ENCODE measurements at regions not wholly inside any gene's neighbourhood (a gene's known extent, or its start where the extent isn't known, plus 50 kb on each side); places are given as distances from the start of the nearest gene placed in this dataset.

DNA sequence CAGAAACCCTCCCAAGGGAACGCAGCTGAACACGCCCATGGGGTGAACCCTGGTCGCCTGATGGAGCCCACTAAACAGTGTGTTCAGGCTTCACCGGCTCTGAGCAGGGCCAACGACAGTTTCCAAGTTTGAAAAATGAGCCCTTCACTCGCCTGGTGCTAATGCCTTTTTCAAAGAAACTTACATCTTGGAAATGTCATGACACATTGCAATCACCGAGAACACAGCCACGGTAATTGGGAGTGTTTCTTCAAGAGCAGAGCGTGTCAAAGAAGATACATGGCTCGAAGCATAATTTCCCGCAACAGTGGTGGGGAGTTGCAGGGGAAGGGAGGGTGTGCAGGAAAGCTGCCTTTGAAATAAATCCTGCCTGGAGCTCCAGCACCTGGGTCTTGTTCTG is 463.2 kb downstream of the TMEM114 start:
- TF ChIP-seq, protein P1, sequence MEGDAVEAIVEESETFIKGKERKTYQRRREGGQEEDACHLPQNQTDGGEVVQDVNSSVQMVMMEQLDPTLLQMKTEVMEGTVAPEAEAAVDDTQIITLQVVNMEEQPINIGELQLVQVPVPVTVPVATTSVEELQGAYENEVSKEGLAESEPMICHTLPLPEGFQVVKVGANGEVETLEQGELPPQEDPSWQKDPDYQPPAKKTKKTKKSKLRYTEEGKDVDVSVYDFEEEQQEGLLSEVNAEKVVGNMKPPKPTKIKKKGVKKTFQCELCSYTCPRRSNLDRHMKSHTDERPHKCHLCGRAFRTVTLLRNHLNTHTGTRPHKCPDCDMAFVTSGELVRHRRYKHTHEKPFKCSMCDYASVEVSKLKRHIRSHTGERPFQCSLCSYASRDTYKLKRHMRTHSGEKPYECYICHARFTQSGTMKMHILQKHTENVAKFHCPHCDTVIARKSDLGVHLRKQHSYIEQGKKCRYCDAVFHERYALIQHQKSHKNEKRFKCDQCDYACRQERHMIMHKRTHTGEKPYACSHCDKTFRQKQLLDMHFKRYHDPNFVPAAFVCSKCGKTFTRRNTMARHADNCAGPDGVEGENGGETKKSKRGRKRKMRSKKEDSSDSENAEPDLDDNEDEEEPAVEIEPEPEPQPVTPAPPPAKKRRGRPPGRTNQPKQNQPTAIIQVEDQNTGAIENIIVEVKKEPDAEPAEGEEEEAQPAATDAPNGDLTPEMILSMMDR (conservative IDR thresholded peaks at IDR 0.05; ENCODE audit: low read length) = no peak
- TF ChIP-seq EZH2phosphoT487 (IDR thresholded peaks at IDR 0.05; ENCODE audit: borderline replicate concordance, low read depth, low read length) = no peak

All from OCI-LY7 (cell line).